NCI-H146 treated with DMSO at 0.1 percent for 48 hours (cell line): ENCODE measurements at regions not wholly inside any gene's neighbourhood (a gene's known extent, or its start where the extent isn't known, plus 50 kb on each side); places are given as distances from the start of the nearest gene placed in this dataset.

Experiments used
- DNase-seq: peaks from one replicate; lab custom pipeline; 2025; ENCODE audit not compliant: unreplicated experiment; lab: John Stamatoyannopoulos, UW

DNA sequence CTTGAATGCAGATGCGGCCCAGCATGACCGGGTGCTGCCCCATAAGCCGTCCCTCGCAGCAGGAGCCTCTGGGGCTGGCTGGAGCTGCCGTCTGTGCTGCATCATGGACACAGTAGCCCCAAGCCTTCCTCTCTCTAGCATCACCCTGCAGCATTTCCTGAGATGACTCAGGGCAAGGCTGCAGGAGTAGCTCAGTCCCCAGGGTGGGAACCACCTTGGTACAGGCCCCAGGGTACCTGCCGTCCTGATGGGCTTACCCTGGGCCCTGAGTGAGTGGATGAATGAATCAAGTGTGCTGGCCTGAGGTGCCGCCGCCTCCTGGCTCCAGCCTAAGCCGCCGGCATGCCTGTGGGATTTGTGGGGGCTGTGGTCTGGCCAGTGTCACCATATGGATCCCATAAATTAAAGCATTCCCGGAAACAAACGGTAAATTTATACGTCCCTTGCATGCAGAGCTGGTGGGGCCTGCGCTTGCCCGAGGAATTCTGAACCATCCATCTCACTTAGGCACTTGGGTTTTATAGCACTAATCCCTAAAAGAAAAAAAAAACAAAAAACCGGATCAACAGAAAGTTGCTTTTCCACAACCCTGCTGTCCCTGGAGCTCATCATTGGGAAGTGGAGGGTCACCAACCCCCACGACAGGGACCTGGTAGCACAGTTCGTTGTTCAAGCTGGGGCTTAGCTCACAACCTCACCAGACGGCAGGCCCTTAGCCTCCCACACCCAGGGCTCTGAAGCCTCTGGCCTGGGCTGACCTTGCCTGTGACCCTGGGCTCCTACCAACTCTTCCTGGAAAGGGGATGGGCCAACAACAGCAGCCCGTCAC is 242.6 kb upstream of the CIBAR2 start:
- no peak for DNase-seq

DNA sequence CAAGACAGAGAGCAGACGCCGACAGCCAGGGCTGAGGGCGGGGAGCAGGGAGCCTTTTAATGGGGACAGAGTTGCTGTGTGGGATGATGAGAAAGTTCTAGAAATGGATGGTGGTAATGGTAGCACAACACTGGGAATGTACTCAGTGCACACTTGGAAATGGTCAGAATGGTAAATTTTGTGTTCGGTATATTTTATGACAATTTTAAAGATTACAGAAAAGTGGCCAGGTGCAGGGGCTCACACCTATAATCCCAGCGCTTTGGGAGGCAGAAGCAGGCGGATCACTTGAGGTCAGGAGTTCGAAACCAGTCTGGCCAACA is 243.2 kb upstream of the CIBAR2 start:
- DNase-seq, result no peak

DNA sequence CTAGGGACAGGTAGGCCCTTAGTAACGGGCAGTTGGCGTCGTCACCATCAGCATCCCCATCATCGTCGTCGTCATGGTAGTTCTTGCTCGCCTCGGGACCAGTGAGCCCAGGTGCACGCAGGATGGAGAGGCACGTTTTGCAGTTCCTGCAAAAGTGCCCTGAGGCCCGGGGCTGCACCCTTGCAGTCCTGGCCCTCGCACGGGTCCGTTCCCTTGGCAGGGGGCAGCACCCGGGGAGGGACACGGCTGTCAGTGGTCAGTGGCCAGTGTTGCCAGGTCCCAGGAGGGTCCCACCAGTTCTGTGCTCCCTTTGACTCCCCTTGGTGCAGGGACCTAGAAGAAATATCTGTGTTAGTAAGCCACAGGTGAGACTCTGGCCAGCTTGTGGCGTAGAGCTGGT is 243.9 kb upstream of the CIBAR2 start:
- DNase-seq, result no peak

DNA sequence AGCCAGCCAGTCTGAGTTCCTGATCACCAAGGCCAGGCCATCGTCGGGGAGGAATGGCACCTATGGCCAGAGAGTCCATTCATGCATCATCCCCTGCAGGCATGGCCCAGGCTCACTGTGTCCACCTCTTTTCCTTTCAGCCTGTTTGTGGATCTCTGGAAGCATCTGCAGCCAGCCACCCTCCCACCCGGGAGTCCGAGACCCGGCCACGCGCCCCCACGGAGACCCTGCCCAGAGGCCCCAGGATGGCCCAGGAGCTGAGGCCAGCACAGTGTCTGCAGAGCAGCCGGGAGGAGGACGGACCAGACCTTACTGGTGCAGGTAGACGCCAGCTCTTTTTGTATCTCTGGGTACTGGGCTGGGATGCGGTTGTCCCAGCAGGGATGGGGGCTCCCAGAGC is 245.1 kb upstream of the CIBAR2 start:
- DNase-seq, result no peak

DNA sequence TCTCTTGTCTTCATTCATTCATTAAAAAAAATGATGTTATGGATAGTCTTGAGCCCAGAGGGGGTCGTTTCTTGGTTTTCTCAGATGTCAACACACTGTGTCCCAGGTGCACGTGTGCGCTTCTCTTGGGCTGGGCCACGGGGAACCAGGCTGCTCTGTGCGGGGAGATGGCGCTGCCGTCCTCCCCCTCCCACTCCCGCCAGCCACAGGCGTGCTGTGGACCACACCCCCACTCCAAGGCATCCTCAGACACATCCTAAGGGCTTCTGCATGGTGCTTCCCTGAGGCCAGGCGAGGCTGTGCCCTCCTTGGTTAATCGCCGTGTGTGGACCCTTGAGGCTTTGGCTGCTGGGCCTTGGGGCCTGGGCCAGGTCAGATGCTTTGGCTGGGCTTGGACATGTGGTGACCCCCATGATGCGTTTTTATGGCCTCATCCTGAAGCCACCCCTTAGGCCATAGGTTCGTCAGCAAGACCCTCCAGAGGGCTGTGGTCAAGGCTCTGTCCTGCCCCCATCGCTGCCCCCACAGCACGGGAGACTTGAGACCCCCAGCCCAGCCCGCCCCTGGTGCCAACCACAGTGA is 245.7 kb upstream of the CIBAR2 start:
- DNase-seq, result no peak

DNA sequence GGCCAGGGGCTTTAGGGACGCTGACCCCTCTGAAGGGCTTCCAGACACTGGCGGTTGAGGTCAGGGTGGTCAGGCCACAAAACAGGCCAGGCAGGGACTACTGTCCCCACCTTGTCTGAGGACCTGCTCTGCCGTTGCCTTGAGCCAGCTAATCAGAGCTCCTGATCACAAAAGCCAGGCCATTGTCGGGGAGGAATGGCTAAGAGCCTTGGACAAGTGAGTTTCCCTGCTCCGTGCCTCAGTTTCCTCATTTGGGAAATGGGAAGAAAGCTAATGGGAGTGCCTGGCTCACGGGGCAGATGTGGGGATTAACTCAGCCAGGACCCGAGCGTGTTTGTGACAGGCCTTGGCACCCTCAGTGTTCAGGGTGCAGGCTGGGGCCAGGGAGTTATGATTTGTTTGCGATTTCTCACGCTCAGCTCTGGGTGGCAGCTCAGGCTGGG is 246.5 kb upstream of the CIBAR2 start:
- no peak for DNase-seq

DNA sequence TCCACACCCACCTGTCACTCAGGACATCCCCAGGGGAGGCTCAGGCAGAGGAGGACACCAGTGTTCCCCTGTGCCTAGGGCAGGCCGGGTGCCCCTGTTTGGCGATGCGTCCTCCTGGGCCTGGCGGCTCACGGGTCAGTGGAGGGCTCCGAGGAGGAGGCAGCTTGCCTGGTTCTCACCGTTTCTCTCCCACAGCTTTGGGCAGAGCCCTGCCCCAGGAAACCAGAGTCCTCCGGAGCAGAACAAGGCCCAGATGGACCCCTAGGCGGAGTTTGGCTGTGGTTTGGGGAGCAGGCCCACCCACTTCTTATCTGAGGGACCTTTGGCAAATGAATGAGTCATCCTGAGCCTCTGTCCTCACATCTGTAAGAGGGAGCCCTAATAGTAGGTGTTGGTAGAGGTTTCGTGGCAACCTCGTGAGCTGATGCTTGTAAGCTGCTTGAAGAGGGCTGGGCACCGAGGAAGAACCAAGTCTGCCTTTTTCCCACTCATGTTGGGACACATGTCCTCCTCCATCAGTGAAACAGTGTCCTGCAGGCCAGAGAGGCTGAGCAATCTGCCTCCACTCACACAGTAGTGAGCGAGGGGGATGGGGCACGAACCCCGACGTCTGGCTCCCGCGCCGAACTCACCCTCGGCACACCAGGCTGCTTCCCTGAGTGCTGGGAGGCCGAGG is 247.0 kb upstream of the CIBAR2 start:
- no peak for DNase-seq

DNA sequence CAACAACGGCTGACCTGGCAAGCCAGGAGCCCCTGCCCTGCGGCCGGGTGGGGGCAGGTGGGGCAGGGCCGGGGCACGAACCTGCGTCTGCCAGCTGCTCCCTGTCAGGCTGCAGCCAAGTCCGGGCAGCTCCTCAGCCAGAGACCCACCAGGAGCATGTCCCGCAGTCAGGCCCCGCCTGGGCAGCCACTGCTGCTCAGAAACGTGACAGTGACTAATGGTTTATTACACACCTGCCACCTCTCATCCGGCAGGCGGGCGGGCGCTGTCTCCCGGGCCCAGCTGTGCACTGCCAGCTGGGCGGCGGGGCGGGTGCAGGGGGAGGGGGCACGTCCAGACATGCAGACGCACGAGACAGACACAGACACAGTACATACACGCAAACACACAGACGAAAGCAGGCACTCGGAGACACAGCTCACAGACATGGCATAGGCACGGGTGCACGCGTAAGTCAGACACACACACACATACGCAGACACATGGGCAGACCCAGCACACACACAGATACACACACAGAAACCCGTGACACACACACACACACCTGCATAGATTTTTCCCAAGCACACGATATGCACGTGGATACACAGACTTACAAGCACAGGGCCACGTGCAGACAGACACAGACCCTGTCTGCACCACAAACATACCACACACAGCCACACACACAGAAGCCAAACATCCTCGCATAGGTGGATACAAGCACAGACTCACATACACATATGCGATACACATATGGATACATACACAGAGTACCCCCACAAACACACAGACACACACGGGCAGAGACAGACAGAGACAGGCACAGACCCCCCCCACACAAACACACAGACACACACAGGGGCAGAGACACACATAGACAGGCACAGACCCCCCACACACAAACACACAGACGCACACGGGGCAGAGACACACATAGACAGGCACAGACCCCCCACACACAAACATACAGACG is 248.3 kb upstream of the CIBAR2 start:
- peak; percentile 87 for DNase-seq

DNA sequence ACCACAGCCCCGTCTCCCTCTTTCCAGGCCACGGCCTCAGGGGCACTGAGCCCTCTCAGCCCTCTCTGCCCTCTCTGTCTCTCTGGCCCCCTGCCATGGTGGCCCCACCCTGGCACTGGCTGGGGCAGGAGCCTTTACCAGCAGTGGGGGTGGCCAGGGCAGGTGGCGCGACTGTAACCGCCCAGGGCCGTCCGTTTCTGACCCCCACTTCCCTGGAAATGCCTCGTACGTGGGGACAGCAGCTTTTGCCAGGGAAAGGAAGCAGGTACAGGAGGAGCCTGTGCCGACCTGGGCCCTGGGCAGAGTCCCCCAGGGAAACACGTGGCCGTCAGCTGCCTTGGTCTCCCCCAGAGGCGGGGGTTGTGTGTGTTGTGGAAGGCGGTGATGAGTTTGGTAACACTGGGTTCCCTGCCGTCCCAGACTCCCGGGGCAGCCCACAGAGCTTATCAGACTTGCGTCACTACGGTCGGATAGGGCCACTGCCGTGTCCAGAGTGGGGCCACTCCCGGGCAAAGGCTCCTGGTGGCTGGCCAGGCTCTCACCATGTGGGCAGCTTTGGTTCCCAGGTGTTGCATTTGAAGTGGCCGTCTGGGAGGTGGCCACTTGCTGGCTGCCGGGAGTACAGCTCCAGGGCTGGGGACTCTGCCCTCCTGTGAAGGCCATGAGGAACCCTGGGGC is 249.3 kb upstream of the CIBAR2 start:
- no peak for DNase-seq

DNA sequence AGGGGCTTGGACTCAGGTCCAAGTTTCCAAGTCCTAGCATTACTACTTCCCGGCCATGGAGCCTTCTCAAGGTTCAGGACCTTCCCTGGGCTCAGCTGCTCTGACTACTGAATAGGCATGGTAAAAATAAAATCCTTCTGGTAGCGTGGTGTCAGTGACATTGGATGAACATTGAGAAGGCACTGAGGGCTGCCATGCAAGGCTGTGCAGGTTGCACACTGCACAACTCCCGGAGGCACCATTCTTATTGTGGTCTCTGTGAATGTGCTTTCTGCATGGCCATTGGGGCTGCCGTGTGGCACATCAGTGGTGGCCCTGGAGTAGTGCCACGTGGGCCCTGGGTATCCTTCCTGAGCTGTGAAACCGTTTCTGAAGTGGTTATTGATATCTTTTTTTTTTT is 250.2 kb upstream of the CIBAR2 start:
- DNase-seq, result no peak

DNA sequence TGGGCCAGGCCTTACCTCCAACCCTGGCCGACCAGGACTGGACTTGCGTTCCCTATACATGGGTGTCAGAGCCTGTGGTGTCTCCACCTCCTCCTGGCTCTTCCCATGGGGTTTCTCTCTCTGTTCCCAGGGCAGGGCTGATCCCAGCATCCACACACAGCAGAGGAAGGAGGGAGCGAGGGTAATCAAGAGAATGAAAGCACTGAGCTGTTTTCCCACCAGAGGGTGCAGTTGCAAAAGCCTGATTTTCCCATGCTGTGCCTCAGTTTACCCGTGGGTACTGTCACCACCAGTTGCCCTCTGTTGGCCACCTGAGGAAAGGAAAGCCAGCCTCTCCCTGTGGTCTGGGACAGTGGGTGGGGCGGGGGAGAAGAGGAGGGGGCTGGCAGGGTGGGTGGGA is 249.7 kb upstream of the GSE1 start:
- DNase-seq, result no peak

DNA sequence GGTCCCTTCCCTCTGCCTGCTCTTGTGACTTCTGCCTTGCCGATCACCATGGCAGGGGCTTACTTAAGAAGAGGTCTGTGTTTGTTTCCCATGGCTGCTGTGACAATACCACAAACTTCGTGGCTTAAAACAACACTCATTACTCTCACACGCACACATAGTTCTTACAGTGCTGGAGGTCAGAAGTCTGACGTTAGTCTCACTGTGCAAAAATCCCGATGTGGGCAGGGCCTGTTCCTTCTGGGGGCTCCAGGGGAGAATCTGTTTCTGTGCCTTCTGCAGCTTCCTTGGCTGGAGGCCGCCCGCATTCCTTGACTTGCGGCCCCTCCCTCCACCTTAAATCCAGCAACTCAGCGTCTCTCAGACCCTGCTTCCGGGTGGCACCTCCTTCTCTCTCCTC is 249.2 kb upstream of the GSE1 start:
- DNase-seq, result no peak

DNA sequence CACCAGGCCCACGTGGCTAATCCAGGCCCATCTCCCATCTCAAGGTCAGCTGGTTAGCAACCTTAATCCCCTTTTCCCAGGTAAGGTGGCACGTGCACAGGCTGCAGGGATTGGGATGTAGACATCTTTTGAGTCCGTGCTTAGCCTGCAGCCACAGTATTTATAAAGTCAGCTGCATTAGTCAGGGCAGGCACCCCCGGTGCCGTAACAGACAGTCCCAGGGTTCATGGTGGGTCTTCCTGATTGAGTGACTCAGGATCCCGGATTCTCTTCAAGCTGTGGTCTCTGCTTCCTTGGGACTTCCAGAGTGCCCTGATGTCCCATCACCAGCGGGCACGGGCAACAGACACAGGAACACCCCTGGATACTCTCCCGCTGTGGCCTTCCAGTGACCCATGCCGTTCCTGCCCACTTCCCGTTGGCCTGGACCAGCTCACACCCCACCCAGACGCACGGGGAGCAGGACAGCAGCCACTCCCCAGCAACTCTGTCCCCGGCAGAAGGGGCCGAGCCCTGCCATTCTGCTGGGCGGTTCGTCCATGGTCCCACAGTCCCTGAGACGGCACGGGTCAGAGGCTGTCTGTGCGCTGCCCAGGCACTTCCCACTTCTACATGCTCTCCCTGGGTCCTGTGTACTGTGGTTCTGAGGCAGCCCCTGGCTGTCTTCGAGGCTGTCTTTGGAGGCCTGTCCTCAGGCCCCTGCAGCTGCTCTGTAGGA is 248.6 kb upstream of the GSE1 start:
- DNase-seq, result no peak

DNA sequence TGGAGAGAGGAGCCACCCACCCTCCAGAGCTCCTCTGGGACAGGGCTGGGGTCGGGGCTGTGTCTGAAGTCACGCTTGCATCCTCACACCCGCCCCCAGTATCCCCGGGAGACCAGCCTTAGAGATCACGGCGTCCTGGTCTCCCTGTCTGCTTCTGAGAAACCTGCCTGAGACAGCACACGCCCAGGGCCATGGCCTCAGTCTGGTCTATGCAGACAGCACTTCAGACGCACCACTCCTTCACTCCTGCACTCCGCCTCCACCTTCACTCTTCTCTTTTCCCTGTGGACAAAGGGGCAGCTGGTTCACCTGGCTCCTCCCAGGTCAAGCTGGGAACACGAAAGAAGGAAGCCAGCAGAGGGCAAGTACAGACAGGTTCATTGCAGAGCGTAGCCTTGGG is 248.0 kb upstream of the GSE1 start:
- no peak for DNase-seq

DNA sequence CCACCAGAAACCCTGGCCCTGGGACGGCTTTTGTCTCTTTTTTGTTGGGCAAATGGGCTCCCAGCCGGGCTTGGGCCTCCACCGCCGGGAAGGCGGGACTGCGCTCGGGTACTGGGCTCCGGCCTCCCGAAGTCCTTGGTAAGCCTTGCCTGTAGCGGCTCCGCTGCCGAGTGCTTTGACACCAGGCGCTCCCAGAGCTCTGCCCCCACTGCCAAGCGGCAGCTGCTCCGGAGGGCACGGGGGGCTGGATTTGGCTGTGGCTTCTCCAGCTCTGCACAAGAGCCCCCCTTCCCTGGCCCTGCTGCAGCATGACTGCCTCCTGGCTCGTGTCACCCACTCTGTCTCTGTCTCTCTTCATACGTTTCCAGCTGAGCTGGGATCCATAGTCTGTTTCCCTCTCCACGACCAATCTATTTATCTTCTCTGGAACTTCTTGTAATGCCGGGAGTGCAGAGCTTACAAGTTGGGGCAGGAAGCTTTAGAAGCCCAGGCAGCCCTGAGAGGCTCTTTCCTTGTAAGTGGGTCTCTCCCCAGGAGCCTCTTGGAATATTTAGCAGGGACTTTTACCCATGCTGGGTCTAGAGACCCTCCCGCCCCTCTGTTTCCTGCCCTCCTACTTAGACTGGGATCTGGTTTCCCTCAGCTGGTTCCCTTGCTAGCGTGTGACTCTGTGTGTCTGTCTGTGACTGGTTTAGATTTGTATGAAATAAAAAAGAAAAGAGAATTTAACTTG is 246.9 kb upstream of the GSE1 start:
- no peak for DNase-seq

DNA sequence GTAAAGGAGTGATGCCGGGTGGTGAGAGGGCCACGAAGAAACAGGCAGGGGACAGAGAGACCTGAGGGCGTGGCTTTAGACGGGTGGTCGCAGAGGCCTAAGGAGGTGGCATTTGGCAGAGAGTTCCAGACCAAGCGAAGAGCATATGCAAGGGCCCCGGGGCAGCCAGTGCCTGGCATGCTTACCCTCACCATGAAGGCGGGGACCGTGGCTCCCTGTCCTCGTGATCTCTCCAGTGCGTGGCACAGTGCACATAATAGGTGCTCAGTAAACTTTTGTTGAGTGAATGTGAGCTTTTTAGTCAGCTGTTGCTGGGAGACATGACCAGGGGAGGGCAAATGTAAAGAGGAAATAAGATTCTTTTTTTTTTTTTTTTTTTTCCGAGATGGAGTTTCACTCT is 245.6 kb upstream of the GSE1 start:
- DNase-seq, result no peak

DNA sequence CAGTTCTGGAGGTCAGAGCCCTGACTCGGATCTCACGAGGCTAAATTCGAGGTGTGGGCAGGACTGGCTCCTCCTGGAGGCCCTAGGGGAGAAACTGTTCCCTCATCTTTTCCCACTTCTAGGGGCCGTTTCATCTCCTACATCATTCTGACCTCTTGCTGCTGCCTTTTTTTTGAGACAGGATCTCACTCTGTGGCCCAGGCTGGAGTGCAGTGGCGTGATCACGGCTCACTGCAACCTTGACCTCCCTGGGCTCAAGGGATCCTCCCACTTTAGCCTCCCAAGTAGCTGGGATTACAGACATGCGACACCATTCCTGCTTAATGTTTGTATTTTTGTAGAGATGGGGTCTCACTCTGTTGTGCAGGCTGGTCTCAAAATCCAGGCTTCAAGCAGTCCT is 244.1 kb upstream of the GSE1 start:
- DNase-seq, result no peak

DNA sequence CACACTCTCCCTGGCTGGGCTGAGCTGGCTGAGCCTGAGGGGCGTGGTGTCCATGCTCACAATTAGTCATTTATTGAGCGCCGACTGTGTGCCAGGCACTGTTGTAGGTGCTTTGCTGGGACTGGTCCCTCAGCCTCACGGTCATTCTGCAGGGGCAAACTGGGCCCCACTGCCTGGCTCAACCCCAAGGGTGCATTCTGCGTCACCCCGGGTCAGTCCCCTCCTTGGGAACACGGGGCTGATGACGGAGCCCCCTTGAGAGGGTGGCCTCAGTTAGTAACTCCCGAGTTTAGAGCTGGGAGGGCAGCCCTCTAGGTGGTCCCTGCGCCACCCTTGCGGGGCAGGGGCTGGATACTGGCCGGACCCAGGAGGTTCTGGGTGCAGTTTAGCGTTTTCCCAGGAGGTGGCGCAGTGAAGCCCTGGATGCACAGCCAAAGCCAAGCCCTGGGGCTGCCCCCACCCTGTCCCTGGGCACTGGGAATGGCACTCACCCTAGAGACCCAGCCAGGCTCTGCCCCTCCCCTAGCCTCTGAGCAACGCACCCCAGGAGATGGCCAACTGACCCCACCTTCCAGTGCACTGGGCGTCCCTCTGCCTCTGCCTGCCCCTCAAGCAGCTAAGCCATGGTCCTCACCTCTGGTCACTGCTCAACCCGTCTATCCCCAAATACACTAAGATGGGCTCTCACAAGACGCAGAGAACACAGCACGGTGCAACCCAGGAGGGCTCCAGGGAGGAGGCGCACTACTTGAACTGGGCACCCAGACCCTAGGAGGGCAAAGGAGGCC is 243.2 kb upstream of the GSE1 start:
- DNase-seq, result no peak

DNA sequence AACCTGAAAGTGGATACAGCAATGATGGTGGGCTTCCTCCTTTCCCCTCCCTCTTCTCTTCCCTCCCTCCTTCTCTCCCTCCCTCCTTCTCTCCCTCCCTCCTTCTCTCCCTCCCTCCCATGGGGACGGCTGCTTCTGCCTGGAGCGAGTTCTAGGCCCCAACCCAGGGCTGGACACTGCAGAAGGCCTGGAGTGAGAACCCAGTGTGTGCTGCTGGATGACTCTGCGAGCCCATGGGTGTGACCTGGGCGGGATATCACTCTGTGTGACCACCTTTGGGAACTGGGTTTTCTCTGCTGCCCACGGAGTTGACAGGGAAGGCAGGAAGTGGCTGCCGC is 242.6 kb upstream of the GSE1 start:
- DNase-seq, result no peak
